Stimulated activated CD4-positive, alpha-beta T cell treated with anti-CD3 and anti-CD28 coated beads, TNF-alpha, amount 100 ng/mL, for 24 hours (primary cell): ENCODE measurements at regions not wholly inside any gene's neighbourhood (a gene's known extent, or its start where the extent isn't known, plus 50 kb on each side); places are given as distances from the start of the nearest gene placed in this dataset.

ENCODE experiments used
- DNase-seq, 3 experiments: peaks; one replicate each; pipeline ENCODE4 v3.0.0-alpha.2; 2020; ENCODE audit warnings: low read depth in 3 of 3

- DNase-seq = no peak
Measured at GRCh38 chr1:82690411-82690810, 889.7 kb downstream of the ADGRL2 start.

GRCh38 chr1:82689217-82689616 lies 888.5 kb downstream of the ADGRL2 start:
- DNase-seq = no peak

- DNase-seq = no peak
Measured at GRCh38 chr1:82686774-82687173, 886.0 kb downstream of the ADGRL2 start.

GRCh38 chr1:82646888-82647287 lies 846.2 kb downstream of the ADGRL2 start:
- DNase-seq = no peak

- no peak for DNase-seq
Measured at GRCh38 chr1:82646336-82646735, 845.6 kb downstream of the ADGRL2 start.

GRCh38 chr1:82644186-82644915 lies 843.6 kb downstream of the ADGRL2 start:
- no peak for DNase-seq

- DNase-seq = no peak
Measured at GRCh38 chr1:82640352-82640751, 839.6 kb downstream of the ADGRL2 start.

GRCh38 chr1:82634266-82634665 lies 833.5 kb downstream of the ADGRL2 start:
- DNase-seq = no peak

- no peak for DNase-seq
Measured at GRCh38 chr1:82632155-82632554, 831.4 kb downstream of the ADGRL2 start.

GRCh38 chr1:82628887-82629286 lies 828.2 kb downstream of the ADGRL2 start:
- no peak for DNase-seq

- no peak for DNase-seq
Measured at GRCh38 chr1:82625537-82625936, 824.8 kb downstream of the ADGRL2 start.

- no peak for DNase-seq
Measured at GRCh38 chr1:82621076-82621475, 820.3 kb downstream of the ADGRL2 start.

- DNase-seq = no peak
Measured at GRCh38 chr1:82614090-82614489, 813.4 kb downstream of the ADGRL2 start.

- no peak for DNase-seq
Measured at GRCh38 chr1:82612986-82613385, 812.3 kb downstream of the ADGRL2 start.

GRCh38 chr1:82606546-82606945 lies 805.8 kb downstream of the ADGRL2 start:
- no peak for DNase-seq

GRCh38 chr1:82604524-82604923 lies 803.8 kb downstream of the ADGRL2 start:
- DNase-seq = no peak

- DNase-seq = no peak
Measured at GRCh38 chr1:82600314-82600713, 799.6 kb downstream of the ADGRL2 start.

GRCh38 chr1:82598812-82599211 lies 798.1 kb downstream of the ADGRL2 start:
- no peak for DNase-seq

- no peak for DNase-seq
Measured at GRCh38 chr1:82598337-82598736, 797.6 kb downstream of the ADGRL2 start.

GRCh38 chr1:82597649-82598048 lies 796.9 kb downstream of the ADGRL2 start:
- no peak for DNase-seq

- DNase-seq = no peak
Measured at GRCh38 chr1:82597141-82597540, 796.4 kb downstream of the ADGRL2 start.

GRCh38 chr1:82593561-82593960 lies 792.8 kb downstream of the ADGRL2 start:
- DNase-seq = no peak

GRCh38 chr1:82589588-82589987 lies 788.9 kb downstream of the ADGRL2 start:
- DNase-seq = no peak

- no peak for DNase-seq
Measured at GRCh38 chr1:82587371-82587770, 786.6 kb downstream of the ADGRL2 start.
